ENCODE measurements at regions not wholly inside any gene's neighbourhood (a gene's known extent, or its start where the extent isn't known, plus 50 kb on each side); places are given as distances from the start of the nearest gene placed in this dataset.

GRCh38 chr3:34878488-34878887 is 760.8 kb upstream of the ARPP21 start:
- ChIA-PET CTCF (interaction anchor here (0.7 to 0.9 kb wide), 2 partner anchors 8 to 26 kb away, joined by 3 read pairs; no protein-coding TSS in a partner anchor), POLR2A (no interaction called here)
- TF ChIP-seq, protein P1, sequence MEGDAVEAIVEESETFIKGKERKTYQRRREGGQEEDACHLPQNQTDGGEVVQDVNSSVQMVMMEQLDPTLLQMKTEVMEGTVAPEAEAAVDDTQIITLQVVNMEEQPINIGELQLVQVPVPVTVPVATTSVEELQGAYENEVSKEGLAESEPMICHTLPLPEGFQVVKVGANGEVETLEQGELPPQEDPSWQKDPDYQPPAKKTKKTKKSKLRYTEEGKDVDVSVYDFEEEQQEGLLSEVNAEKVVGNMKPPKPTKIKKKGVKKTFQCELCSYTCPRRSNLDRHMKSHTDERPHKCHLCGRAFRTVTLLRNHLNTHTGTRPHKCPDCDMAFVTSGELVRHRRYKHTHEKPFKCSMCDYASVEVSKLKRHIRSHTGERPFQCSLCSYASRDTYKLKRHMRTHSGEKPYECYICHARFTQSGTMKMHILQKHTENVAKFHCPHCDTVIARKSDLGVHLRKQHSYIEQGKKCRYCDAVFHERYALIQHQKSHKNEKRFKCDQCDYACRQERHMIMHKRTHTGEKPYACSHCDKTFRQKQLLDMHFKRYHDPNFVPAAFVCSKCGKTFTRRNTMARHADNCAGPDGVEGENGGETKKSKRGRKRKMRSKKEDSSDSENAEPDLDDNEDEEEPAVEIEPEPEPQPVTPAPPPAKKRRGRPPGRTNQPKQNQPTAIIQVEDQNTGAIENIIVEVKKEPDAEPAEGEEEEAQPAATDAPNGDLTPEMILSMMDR (IDR thresholded peaks at IDR 0.05; ENCODE audit: control extremely low read depth, extremely low read depth, low read depth, missing control alignments): no peak
- no peak for DNase-seq (ENCODE audit: extremely low spot score)

DNA sequence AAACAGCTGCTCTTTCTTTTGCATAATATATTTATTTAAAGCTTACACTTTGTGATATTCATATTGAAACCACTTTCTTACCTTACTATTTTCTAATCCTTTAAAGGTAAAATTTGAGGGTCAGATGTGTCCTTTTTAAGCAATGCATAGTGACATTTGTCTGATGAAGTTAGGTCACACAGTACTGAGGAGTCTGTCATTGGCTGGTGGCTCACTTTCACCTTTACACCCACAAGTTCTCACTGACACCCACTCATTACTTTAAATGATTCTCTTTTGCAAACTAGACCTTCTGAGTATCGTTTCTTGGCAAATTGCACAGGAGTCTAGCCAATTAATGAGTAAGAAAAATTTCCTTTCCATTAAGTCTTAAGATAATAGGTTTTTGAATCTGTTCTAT is 758.3 kb upstream of the ARPP21 start:
- ChIA-PET POLR2A (no interaction called here), CTCF (interaction anchor here (1.3 kb wide), 1 partner anchor 16 kb away, joined by 3 read pairs; no protein-coding TSS in a partner anchor)
- no peak for DNase-seq (ENCODE audit: extremely low spot score)
- TF ChIP-seq, protein P1 (IDR thresholded peaks at IDR 0.05; ENCODE audit: control extremely low read depth, extremely low read depth, low read depth, missing control alignments): no peak

- TF ChIP-seq, protein P1 (IDR thresholded peaks at IDR 0.05; ENCODE audit: control extremely low read depth, extremely low read depth, low read depth, missing control alignments): no peak
- ChIA-PET POLR2A (no interaction called here), CTCF (interaction anchor here (1.0 kb wide), 1 partner anchor 13 kb away, joined by 3 read pairs; no protein-coding TSS in a partner anchor)
- DNase-seq (ENCODE audit: extremely low spot score): no peak
Measured at GRCh38 chr3:34882764-34883163, 756.6 kb upstream of the ARPP21 start.

GRCh38 chr3:34884007-34884406 is 755.3 kb upstream of the ARPP21 start:
- ChIA-PET POLR2A (no interaction called here), CTCF (no interaction called here)
- TF ChIP-seq, protein P1 (IDR thresholded peaks at IDR 0.05; ENCODE audit: control extremely low read depth, extremely low read depth, low read depth, missing control alignments): no peak
- no peak for DNase-seq (ENCODE audit: extremely low spot score)

DNA sequence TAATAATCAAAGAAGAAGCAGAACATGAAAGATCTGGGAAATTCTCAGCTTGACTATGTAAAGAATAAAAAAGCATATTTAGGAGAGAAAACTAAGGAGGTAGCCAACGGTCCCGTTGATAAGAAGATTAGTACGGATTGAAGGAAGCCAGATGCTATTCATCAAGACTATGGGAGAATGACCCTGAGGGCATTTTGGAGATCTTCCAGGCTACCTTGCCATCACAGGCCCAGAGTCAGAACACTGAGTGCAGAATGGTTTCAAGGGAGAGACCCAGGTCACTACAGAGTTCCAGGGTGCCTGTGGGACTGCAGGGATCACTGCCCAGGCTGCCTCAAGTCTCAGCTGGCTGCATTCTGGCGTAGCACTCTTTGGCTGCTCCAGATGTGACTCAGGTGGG is 752.9 kb upstream of the ARPP21 start:
- ChIA-PET CTCF (no interaction called here), POLR2A (no interaction called here)
- TF ChIP-seq, protein P1 (IDR thresholded peaks at IDR 0.05; ENCODE audit: control extremely low read depth, extremely low read depth, low read depth, missing control alignments): no peak
- DNase-seq (ENCODE audit: extremely low spot score): no peak

DNA sequence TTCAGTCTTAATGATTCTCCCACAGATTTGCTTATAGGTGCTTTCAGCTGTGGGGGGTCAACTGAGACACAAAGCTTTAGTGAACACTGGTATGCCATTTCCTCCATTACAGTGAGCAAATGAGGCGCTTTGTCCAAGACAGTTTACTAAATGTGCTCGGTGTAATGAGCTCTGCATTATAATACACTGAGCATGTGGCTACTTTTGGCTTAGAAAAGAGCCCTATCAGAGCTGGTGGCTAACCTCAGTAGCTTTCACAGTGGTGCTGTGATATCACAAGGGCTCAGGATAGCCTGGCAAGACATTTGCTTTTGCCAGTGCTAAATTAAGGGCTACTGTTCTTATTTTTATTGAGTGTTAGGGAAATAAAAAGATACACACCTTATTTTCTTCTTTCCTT is 749.7 kb upstream of the ARPP21 start:
- TF ChIP-seq, protein P1 (IDR thresholded peaks at IDR 0.05; ENCODE audit: control extremely low read depth, extremely low read depth, low read depth, missing control alignments): no peak
- ChIA-PET CTCF (no interaction called here), POLR2A (no interaction called here)
- DNase-seq (ENCODE audit: extremely low spot score): no peak

DNA sequence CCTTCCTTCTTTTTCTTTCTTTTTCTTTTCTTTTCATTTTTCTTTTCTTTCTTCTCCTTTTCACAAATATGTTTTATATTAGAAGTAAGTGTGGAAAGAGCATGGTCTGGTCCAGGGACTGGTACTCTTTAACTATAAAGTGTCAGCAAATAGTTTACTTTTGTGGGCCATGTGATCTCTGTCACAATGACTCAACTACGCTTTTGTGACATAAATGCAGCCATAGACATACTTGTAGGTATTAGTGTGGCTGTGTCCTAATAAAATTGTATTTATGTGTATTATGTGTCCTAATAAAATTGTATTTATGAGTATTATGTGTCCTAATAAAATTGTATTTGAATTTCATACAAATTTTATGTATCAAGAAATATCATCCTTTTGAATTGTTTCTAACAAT is 749.1 kb upstream of the ARPP21 start:
- POLR2A ChIA-PET: no interaction called here
- TF ChIP-seq, protein P1 (IDR thresholded peaks at IDR 0.05; ENCODE audit: control extremely low read depth, extremely low read depth, low read depth, missing control alignments): no peak
- CTCF ChIA-PET: no interaction called here
- no peak for DNase-seq (ENCODE audit: extremely low spot score)
